Esophagus squamous epithelium (tissue), 4 donors: ENCODE measurements at regions not wholly inside any gene's neighbourhood (a gene's known extent, or its start where the extent isn't known, plus 50 kb on each side); places are given as distances from the start of the nearest gene placed in this dataset.

Source experiments
- CTCF ChIP-seq, 6 experiments: fragments of 450-650 bp in 4 of 6; fragments of 200-600 bp in 2 of 6; sonication (generic) in 2 of 6; IDR thresholded peaks; one replicate each; pipeline ENCODE4 v1.5.1; 2016 to 2019; ENCODE audit warnings: antibody characterized with exemption in 6 of 6, mild to moderate bottlenecking in 4 of 6, moderate library complexity in 4 of 6
- POLR2A ChIP-seq, 4 donors: fragments of 450-650 bp; IDR thresholded peaks; one replicate each; pipeline ENCODE4 v1.6.1; 2017; ENCODE audit warnings: antibody characterized with exemption in 4 of 4, mild to moderate bottlenecking in 4 of 4, moderate library complexity in 3 of 4

GRCh38 chr1:213600879-213601278 lies 386.9 kb upstream of the PROX1 start:
- TF ChIP-seq POLR2A (IDR thresholded peaks at IDR 0.05) (no peak), CTCF (IDR thresholded peaks at IDR 0.05) (no peak)
